K562 (cell line): ENCODE measurements at regions not wholly inside any gene's neighbourhood (a gene's known extent, or its start where the extent isn't known, plus 50 kb on each side); places are given as distances from the start of the nearest gene placed in this dataset.

Source experiments
- ATAC-seq: fragments of 200-7000 bp; cut with Tn5 transposase; 3 replicates; pipeline ENCODE4 v1.9.1; 2020; ENCODE audit warnings: moderate library complexity
- BruUV-seq: library from RNA; stranded (reverse); fragments of 400-500 nt; replicated peaks from 2 replicates; lab custom pipeline; 2021; lab: Mats Ljungman, UMichigan
- CTCF ChIA-PET: fragments of 300-600 bp; formaldehyde crosslinking; extraction: SDS; loops from one replicate; lab custom pipeline; 2021; ENCODE audit warnings: low intra/inter-chr PET ratio; lab: Yijun Ruan, JAX
- POLR2A ChIA-PET: fragments of 300-600, 350-650 bp; sonication (Branson Sonifier 250); formaldehyde crosslinking; extraction: SDS; loops from one replicate; lab custom pipeline; 2021; ENCODE audit warnings: antibody characterized with exemption, inconsistent platforms; lab: Yijun Ruan, JAX
- DNase-seq, 4 experiments: peaks; one replicate each; pipeline versions ENCODE4 v3.0.0 to v3.0.0-alpha.2; 2011 to 2018; ENCODE audit warnings: low spot score in 3 of 4, mixed read lengths in 3 of 4; ENCODE audit errors: extremely low read depth in 1 of 4
- FAIRE-seq: peaks from 2 replicates; lab custom pipeline; 2011; peaks lifted over from hg19 to GRCh38; lab: Jason Lieb, UNC
- H2AFZ ChIP-seq: 2 replicates; pipeline ENCODE4 v1.6.0; 2011; ENCODE audit warnings: low read depth, low read length, control low read depth, inconsistent platforms
- H3K27ac ChIP-seq: fragments of 200-600 bp; 3 replicates; pipeline ENCODE4 v1.8.0; 2011; ENCODE audit warnings: low read depth, mild to moderate bottlenecking, control low read depth, inconsistent platforms, low read length, moderate library complexity, mixed read lengths; ENCODE audit errors: extremely low read depth
- H3K27me3 ChIP-seq, 2 experiments: fragments of 300-600 bp in 1 of 2; 2 replicates in 1 of 2; 3 replicates in 1 of 2; pipeline versions ENCODE4 v1.6.0 to v1.8.0; 2011; ENCODE audit warnings: inconsistent platforms in 2 of 2, low read length in 2 of 2, mild to moderate bottlenecking in 1 of 2, mixed read lengths in 1 of 2, moderate library complexity in 1 of 2; ENCODE audit not compliant: control insufficient read depth in 2 of 2, insufficient read depth in 2 of 2
- H3K36me3 ChIP-seq: fragments of 300-600 bp; 3 replicates; pipeline ENCODE4 v1.8.0; 2011; ENCODE audit warnings: mild to moderate bottlenecking, low read length, inconsistent platforms; ENCODE audit not compliant: control insufficient read depth, insufficient read depth
- H3K4me1 ChIP-seq, 2 experiments: fragments of 200-600 bp in 1 of 2; replicated peaks in 1 of 2; 2 replicates in 1 of 2; 3 replicates in 1 of 2; pipeline versions ENCODE4 v1.5.1 to v1.8.0; 2011; ENCODE audit warnings: inconsistent platforms in 2 of 2, low read length in 2 of 2, mild to moderate bottlenecking in 1 of 2, mixed read lengths in 1 of 2, moderate library complexity in 1 of 2; ENCODE audit not compliant: control insufficient read depth in 2 of 2, insufficient read depth in 2 of 2
- H3K4me2 ChIP-seq: 2 replicates; pipeline ENCODE4 v1.6.1; 2011; ENCODE audit warnings: low read length, control low read depth, inconsistent platforms, mixed read lengths; ENCODE audit not compliant: insufficient read depth
- H3K4me3 ChIP-seq: fragments of 200-600 bp; sonication (generic), shearing (Covaris generic); 2 replicates; pipeline ENCODE4 v1.5.1; 2016; ENCODE audit warnings: control low read depth, inconsistent platforms
- H3K79me2 ChIP-seq: fragments of 200-600 bp; 3 replicates; pipeline ENCODE4 v1.8.0; 2011; ENCODE audit warnings: low read length, inconsistent platforms; ENCODE audit not compliant: control insufficient read depth, insufficient read depth
- H3K9ac ChIP-seq, 2 experiments: 2 replicates each; pipeline versions ENCODE4 v1.6.0 to v1.6.1; 2011; ENCODE audit warnings: low read depth in 2 of 2, low read length in 2 of 2, control low read depth in 1 of 2, inconsistent platforms in 1 of 2, mild to moderate bottlenecking in 1 of 2, mixed read lengths in 1 of 2; ENCODE audit not compliant: insufficient read depth in 1 of 2
- H3K9me1 ChIP-seq: one replicate; pipeline ENCODE4 v1.6.0; 2011; ENCODE audit warnings: inconsistent platforms, mild to moderate bottlenecking, low read length, moderate library complexity; ENCODE audit not compliant: control insufficient read depth, insufficient read depth
- H3K9me3 ChIP-seq: replicated peaks from 2 replicates; pipeline ENCODE4 v1.5.1; 2011; ENCODE audit warnings: low read depth, low read length, inconsistent platforms; ENCODE audit not compliant: control insufficient read depth, insufficient read depth
- H4K20me1 ChIP-seq: replicated peaks from 2 replicates; pipeline ENCODE4 v1.6.1; 2011; ENCODE audit warnings: low read length, inconsistent platforms, mixed read lengths; ENCODE audit not compliant: control insufficient read depth, insufficient read depth
- CREM ChIP-seq: IDR thresholded peaks from 2 replicates; pipeline ENCODE4 v1.6.1; 2014; ENCODE audit warnings: antibody characterized with exemption, low read depth
- DACH1 ChIP-seq: fragments of 450-650 bp; IDR thresholded peaks from 2 replicates; pipeline ENCODE4 v1.6.1; 2018; ENCODE audit not compliant: partially characterized antibody
- E2F3 ChIP-seq: fragments of 250-450 bp; sonication (Bioruptor Pico); IDR thresholded peaks from 2 replicates; pipeline ENCODE4 v1.4.0; 2020; ENCODE audit warnings: mild to moderate bottlenecking
- EHMT2 ChIP-seq: fragments of 450-650 bp; IDR thresholded peaks from 2 replicates; pipeline ENCODE4 v1.6.1; 2018; ENCODE audit warnings: antibody characterized with exemption
- ELK1 ChIP-seq: sonication (generic); formaldehyde crosslinking; IDR thresholded peaks from 2 replicates; pipeline ENCODE4 v1.8.1; 2022; ENCODE audit warnings: missing genetic modification reagents
- MEF2A ChIP-seq: IDR thresholded peaks from 2 replicates; pipeline ENCODE4 v1.6.1; 2011; ENCODE audit warnings: low read depth, mild to moderate bottlenecking, low read length, moderate library complexity; ENCODE audit not compliant: control insufficient read depth
- MYBL2 ChIP-seq, 2 experiments: fragments of 450-650 bp in 1 of 2; sonication (generic) in 1 of 2; formaldehyde crosslinking in 1 of 2; IDR thresholded peaks; 2 replicates each; pipeline versions ENCODE4 v1.6.1 to v1.8.1; 2017 to 2022; ENCODE audit warnings: borderline replicate concordance in 1 of 2, inconsistent platforms in 1 of 2, low read depth in 1 of 2, mild to moderate bottlenecking in 1 of 2, missing genetic modification reagents in 1 of 2, moderate library complexity in 1 of 2
- RBBP5 ChIP-seq: fragments of 200-600 bp; sonication (generic); IDR thresholded peaks from 2 replicates; pipeline ENCODE4 v1.6.1; 2012; ENCODE audit warnings: borderline replicate concordance, mild to moderate bottlenecking, low read length, control low read depth, inconsistent platforms; ENCODE audit not compliant: insufficient read depth, poor library complexity, severe bottlenecking
- ZBTB33 ChIP-seq: sonication (generic); formaldehyde crosslinking; IDR thresholded peaks from 2 replicates; pipeline ENCODE4 v1.8.1; 2023; ENCODE audit warnings: mild to moderate bottlenecking, missing genetic modification reagents
- ZNF146 ChIP-seq: IDR thresholded peaks from one replicate; pipeline ENCODE4 v1.6.1; 2018; ENCODE audit warnings: missing compliant biosample characterization; ENCODE audit not compliant: unreplicated experiment
- ZNF224 ChIP-seq: sonication (generic); formaldehyde crosslinking; IDR thresholded peaks from 2 replicates; pipeline ENCODE4 v1.8.0; 2022; ENCODE audit warnings: mild to moderate bottlenecking, missing genetic modification reagents
- ZSCAN32 ChIP-seq: fragments of 450-650 bp; formaldehyde crosslinking; IDR thresholded peaks from 2 replicates; pipeline ENCODE4 v1.4.0; 2020; ENCODE audit warnings: mild to moderate bottlenecking, moderate library complexity
- in situ Hi-C: fragments of 300-500 bp; cut with MboI; formaldehyde crosslinking; loops from 4 replicates; pipeline ENCODE4 v1.15.0; 2018; ENCODE audit warnings: inconsistent platforms, mixed read lengths
- intact Hi-C: fragments of 100-400 bp; cut with micrococcal nuclease; formaldehyde crosslinking; loops from 2 replicates; pipeline ENCODE4 v1.14.2; 2022

- H3K9ac ChIP-seq = no peak overlapping the region
- ChIA-PET CTCF (no interaction called here), POLR2A (no interaction called here)
- no peaks in the 10 kb centered on the region for H3K9me1 ChIP-seq
- no peaks in the 10 kb centered on the region for H4K20me1 ChIP-seq
- FAIRE-seq (no peak), ATAC-seq (no peak), DNase-seq (no peak)
- H2AFZ ChIP-seq = no peak overlapping the region
- no peaks in the 10 kb centered on the region for H3K79me2 ChIP-seq
- in situ Hi-C loops = no loop called here
- TF ChIP-seq MEF2A (no peak), RBBP5 (no peak), E2F3 (CRISPR knock-in tag) (no peak), ZNF146 (no peak), DACH1 (no peak), ZBTB33 (CRISPR knock-in tag) (no peak), ZSCAN32 (no peak), MYBL2 (IDR thresholded peaks at IDR 0.05; ENCODE audit: low read depth) (no peak), MYBL2 (CRISPR knock-in tag; IDR thresholded peaks at IDR 0.05; ENCODE audit: borderline replicate concordance) (no peak), ELK1 (CRISPR knock-in tag) (no peak), ZNF224 (CRISPR knock-in tag) (no peak), CREM (no peak), EHMT2 (no peak)
- no peaks in the 10 kb centered on the region for H3K4me1 ChIP-seq
- H3K4me3 ChIP-seq = no peak overlapping the region
- H3K4me2 ChIP-seq = no peak overlapping the region
- no TSS peak for BruUV-seq
- no peaks in the 10 kb centered on the region for H3K27me3 ChIP-seq
- H3K36me3 ChIP-seq = no peaks in the 10 kb centered on the region
- no peak overlapping the region for H3K27ac ChIP-seq
- intact Hi-C loops = no loop called here
- no peaks in the 10 kb centered on the region for H3K9me3 ChIP-seq
These were observed 670.7 kb downstream of the PCDH7 start for GRCh38 chr4:31390849-31391248.
